H1 (cell line): ENCODE measurements at regions not wholly inside any gene's neighbourhood (a gene's known extent, or its start where the extent isn't known, plus 50 kb on each side); places are given as distances from the start of the nearest gene placed in this dataset.

ENCODE experiments used
- CTCF ChIA-PET: fragments of 300-600 bp; sonication (Branson Sonifier 250); formaldehyde crosslinking; loops from one replicate; lab custom pipeline; 2021; ENCODE audit not compliant: partially characterized antibody; lab: Charles Lee
- POLR2A ChIA-PET: fragments of 300-600 bp; sonication (Branson Sonifier 250); formaldehyde crosslinking; loops from one replicate; lab custom pipeline; 2021; ENCODE audit warnings: inconsistent platforms; ENCODE audit not compliant: partially characterized antibody; lab: Charles Lee
- DNase-seq, 2 experiments: peaks; one replicate each; pipeline versions ENCODE4 v3.0.0 to v3.0.0-alpha.2; 2010 to 2022; ENCODE audit warnings: low spot score in 2 of 2, low read depth in 1 of 2, mixed read lengths in 1 of 2
- FAIRE-seq: peaks from 2 replicates; lab custom pipeline; 2011; peaks lifted over from hg19 to GRCh38; lab: Jason Lieb, UNC
- H2AFZ ChIP-seq: 2 replicates; pipeline ENCODE4 v1.8.1; 2012; ENCODE audit warnings: low read length, inconsistent platforms
- H2AK5ac ChIP-seq: 2 replicates; pipeline ENCODE4 v1.6.1; 2013; ENCODE audit warnings: low read depth, low read length
- H2BK120ac ChIP-seq: replicated peaks from 2 replicates; pipeline ENCODE3; 2013; ENCODE audit warnings: low read depth, low read length, inconsistent platforms
- H2BK12ac ChIP-seq: 2 replicates; pipeline ENCODE4 v1.6.1; 2013; ENCODE audit warnings: low read depth, low read length
- H2BK15ac ChIP-seq: 2 replicates; pipeline ENCODE4 v1.6.1; 2013; ENCODE audit warnings: low read length
- H2BK20ac ChIP-seq: 2 replicates; pipeline ENCODE4 v1.6.1; 2013; ENCODE audit warnings: low read length
- H2BK5ac ChIP-seq: 2 replicates; pipeline ENCODE4 v1.6.1; 2013; ENCODE audit warnings: low read depth, low read length
- H3K14ac ChIP-seq: 2 replicates; pipeline ENCODE4 v1.6.1; 2013; ENCODE audit warnings: inconsistent platforms; ENCODE audit not compliant: insufficient read length
- H3K18ac ChIP-seq: 2 replicates; pipeline ENCODE4 v1.6.1; 2013; ENCODE audit warnings: low read length; ENCODE audit errors: extremely low read depth
- H3K23ac ChIP-seq: 2 replicates; pipeline ENCODE4 v1.6.1; 2013; ENCODE audit warnings: inconsistent platforms; ENCODE audit not compliant: insufficient read length
- H3K23me2 ChIP-seq: 2 replicates; pipeline ENCODE4 v1.6.1; 2013; ENCODE audit warnings: low read depth, low read length
- H3K27ac ChIP-seq: 2 replicates; pipeline ENCODE4 v1.6.1; 2011; ENCODE audit warnings: low read depth, low read length, inconsistent platforms
- H3K27me3 ChIP-seq, 4 experiments: replicated peaks in 1 of 4; 1 replicate in 1 of 4; 2 replicates in 3 of 4; pipeline versions ENCODE4 v1.6.1 to v1.8.1; 2011 to 2013; ENCODE audit warnings: low read length in 3 of 4, mild to moderate bottlenecking in 3 of 4, inconsistent platforms in 2 of 4, mixed read lengths in 2 of 4, moderate library complexity in 1 of 4; ENCODE audit not compliant: control insufficient read depth in 3 of 4, insufficient read depth in 3 of 4; ENCODE audit errors: extremely low read depth in 1 of 4
- H3K36me3 ChIP-seq, 4 experiments: 2 replicates each; pipeline versions ENCODE4 v1.6.1 to v1.8.1; 2011 to 2013; ENCODE audit warnings: mild to moderate bottlenecking in 4 of 4, low read length in 3 of 4, moderate library complexity in 2 of 4, control low read depth in 1 of 4, inconsistent platforms in 1 of 4; ENCODE audit not compliant: insufficient read depth in 4 of 4, control insufficient read depth in 2 of 4
- H3K4ac ChIP-seq: replicated peaks from 2 replicates; pipeline ENCODE3; 2013; ENCODE audit warnings: low read length, low read depth, mixed read lengths, inconsistent platforms; ENCODE audit not compliant: insufficient read length
- H3K4me1 ChIP-seq, 4 experiments: replicated peaks in 1 of 4; 1 replicate in 1 of 4; 2 replicates in 3 of 4; pipeline versions ENCODE4 v1.6.1 to v1.8.1; 2011 to 2013; ENCODE audit warnings: low read length in 3 of 4, inconsistent platforms in 2 of 4, mixed read lengths in 1 of 4; ENCODE audit not compliant: insufficient read depth in 4 of 4, control insufficient read depth in 3 of 4
- H3K4me2 ChIP-seq, 2 experiments: 2 replicates each; pipeline versions ENCODE4 v1.6.1 to v1.8.1; 2011 to 2013; ENCODE audit warnings: low read depth in 2 of 2, low read length in 2 of 2, control low read depth in 1 of 2, inconsistent platforms in 1 of 2, mild to moderate bottlenecking in 1 of 2; ENCODE audit not compliant: insufficient read depth in 1 of 2
- H3K4me3 ChIP-seq, 4 experiments: fragments of 200-600, 300-600 bp in 1 of 4; sonication (generic), shearing (Covaris generic), sonication (Bioruptor Twin) in 1 of 4; 2 replicates each; pipeline versions ENCODE4 v1.5.1 to v1.8.1; 2011 to 2016; ENCODE audit warnings: low read length in 4 of 4, low read depth in 3 of 4, control low read depth in 2 of 4, inconsistent platforms in 2 of 4, mild to moderate bottlenecking in 2 of 4, mixed read lengths in 1 of 4, moderate library complexity in 1 of 4; ENCODE audit not compliant: insufficient read depth in 2 of 4; ENCODE audit errors: extremely low read depth in 1 of 4
- H3K56ac ChIP-seq: replicated peaks from 2 replicates; pipeline ENCODE3; 2013; ENCODE audit warnings: low read depth, mild to moderate bottlenecking, mixed read lengths, low read length, inconsistent platforms; ENCODE audit not compliant: insufficient read length
- H3K79me1 ChIP-seq: 2 replicates; pipeline ENCODE4 v1.6.1; 2013; ENCODE audit warnings: low read depth, low read length, control low read depth
- H3K79me2 ChIP-seq, 2 experiments: 2 replicates each; pipeline versions ENCODE4 v1.6.1 to v1.8.1; 2012 to 2013; ENCODE audit warnings: low read length in 2 of 2, mild to moderate bottlenecking in 2 of 2, inconsistent platforms in 1 of 2; ENCODE audit not compliant: insufficient read depth in 2 of 2, control insufficient read depth in 1 of 2
- H3K9ac ChIP-seq, 4 experiments: replicated peaks in 1 of 4; 1 replicate in 1 of 4; 2 replicates in 3 of 4; pipeline versions ENCODE4 v1.6.1 to v1.8.1; 2011 to 2013; ENCODE audit warnings: low read depth in 3 of 4, low read length in 3 of 4, control low read depth in 2 of 4, mild to moderate bottlenecking in 2 of 4, moderate library complexity in 2 of 4, inconsistent platforms in 1 of 4; ENCODE audit errors: extremely low read depth in 1 of 4
- H3K9me3 ChIP-seq, 2 experiments: 2 replicates each; pipeline versions ENCODE4 v1.6.1 to v1.8.1; 2012 to 2013; ENCODE audit warnings: mild to moderate bottlenecking in 2 of 2, moderate library complexity in 2 of 2, control low read depth in 1 of 2, inconsistent platforms in 1 of 2, low read depth in 1 of 2, low read length in 1 of 2, mixed read lengths in 1 of 2; ENCODE audit not compliant: insufficient read depth in 2 of 2
- H4K20me1 ChIP-seq, 2 experiments: replicated peaks in 1 of 2; 2 replicates each; pipeline versions ENCODE3 to v1.8.1; 2011 to 2013; ENCODE audit warnings: inconsistent platforms in 2 of 2, low read length in 2 of 2, mild to moderate bottlenecking in 1 of 2; ENCODE audit not compliant: insufficient read depth in 2 of 2, control insufficient read depth in 1 of 2
- H4K5ac ChIP-seq: 2 replicates; pipeline ENCODE4 v1.6.1; 2013; ENCODE audit warnings: low read length, low read depth, mixed read lengths, inconsistent platforms; ENCODE audit not compliant: insufficient read length
- H4K8ac ChIP-seq: 2 replicates; pipeline ENCODE4 v1.8.0; 2013; ENCODE audit warnings: mild to moderate bottlenecking, moderate library complexity, low read length, inconsistent platforms; ENCODE audit not compliant: insufficient read depth; ENCODE audit errors: extremely low read depth
- H4K91ac ChIP-seq: replicated peaks from 2 replicates; pipeline ENCODE3; 2013; ENCODE audit warnings: low read length, mixed read lengths, inconsistent platforms; ENCODE audit not compliant: insufficient read length
- ASH2L ChIP-seq: fragments of 200-600, 300-600 bp; sonication (generic); IDR thresholded peaks from one replicate; pipeline ENCODE4 v1.7.1; 2017; ENCODE audit warnings: low read length
- CEBPB ChIP-seq: IDR thresholded peaks from 2 replicates; pipeline ENCODE4 v1.6.1; 2012; ENCODE audit warnings: low read depth, low read length
- GTF2F1 ChIP-seq: IDR thresholded peaks from 2 replicates; pipeline ENCODE4 v1.6.1; 2012; ENCODE audit warnings: low read depth, low read length, improper control_type of control experiment, borderline replicate concordance

- Histone ChIP-seq H4K20me1 (no peaks in the 10 kb centered on the region), H3K9me3 (no peaks in the 10 kb centered on the region), H3K79me2 (no peaks in the 10 kb centered on the region), H3K36me3 (no peaks in the 10 kb centered on the region), H3K4ac (no peak overlapping the region), H2BK20ac (no peak overlapping the region), H2AK5ac (no peak overlapping the region), H3K14ac (no peak overlapping the region), H3K23ac (no peak overlapping the region), H3K4me1 (no peaks in the 10 kb centered on the region; a peak in 1 of 7 replicates), H4K91ac (no peak overlapping the region), H2BK5ac (no peak overlapping the region), H4K5ac (no peak overlapping the region), H3K18ac (no peak overlapping the region), H2BK120ac (no peak overlapping the region), H2BK12ac (no peak overlapping the region), H3K23me2 (no peaks in the 10 kb centered on the region), H3K9ac (no peak overlapping the region), H3K27me3 (no peaks in the 10 kb centered on the region), H3K27ac (no peak overlapping the region), H3K4me3 (no peak overlapping the region), H3K4me2 (no peak overlapping the region), H2BK15ac (no peak overlapping the region), H2AFZ (no peak overlapping the region), H4K8ac (no peak overlapping the region), H3K56ac (no peak overlapping the region), H3K79me1 (no peaks in the 10 kb centered on the region)
- TF ChIP-seq CEBPB (no peak), ASH2L (no peak), GTF2F1 (no peak)
- CTCF ChIA-PET: no interaction called here
- DNase-seq (no peak), FAIRE-seq (no peak)
- POLR2A ChIA-PET: no interaction called here
These were observed 487.5 kb upstream of the CHRM3 start for GRCh38 chr1:238898856-238899255.
